Heart right ventricle (tissue), 16 donors: ENCODE measurements at regions not wholly inside any gene's neighbourhood (a gene's known extent, or its start where the extent isn't known, plus 50 kb on each side); places are given as distances from the start of the nearest gene placed in this dataset.

Experiments used
- ATAC-seq, 8 donors: fragments of 200-7000 bp; cut with Tn5 transposase; one replicate each; pipeline ENCODE4 v1.9.1; 2020; ENCODE audit warnings: mild to moderate bottlenecking in 8 of 8, moderate library complexity in 8 of 8, moderate number of reproducible peaks in 1 of 8
- DNase-seq, 2 donors: peaks; one replicate each; pipeline ENCODE4 v3.0.0-alpha.2; 2020
- H3K27ac ChIP-seq, 10 donors: fragments of 200-600 bp; sonication (generic) in 2 of 10; one replicate each; pipeline versions ENCODE4 v1.5.0 to v1.8.0; 2020 to 2022; ENCODE audit warnings: mild to moderate bottlenecking in 3 of 10
- H3K27me3 ChIP-seq, 7 donors: fragments of 200-600 bp; one replicate each; pipeline ENCODE4 v1.8.0; 2021 to 2022; ENCODE audit warnings: mild to moderate bottlenecking in 2 of 7
- H3K36me3 ChIP-seq, 9 donors: fragments of 200-600 bp; sonication (generic) in 1 of 9; one replicate each; pipeline versions ENCODE4 v1.5.0 to v1.8.0; 2020 to 2022; ENCODE audit warnings: mild to moderate bottlenecking in 2 of 9
- H3K4me1 ChIP-seq, 9 donors: fragments of 200-600 bp; sonication (generic) in 1 of 9; one replicate each; pipeline versions ENCODE4 v1.5.0 to v1.8.0; 2020 to 2022; ENCODE audit warnings: mild to moderate bottlenecking in 4 of 9
- H3K4me3 ChIP-seq, 10 donors: fragments of 200-600 bp; sonication (generic) in 2 of 10; one replicate each; pipeline versions ENCODE4 v1.5.0 to v1.8.0; 2020 to 2022; ENCODE audit warnings: mild to moderate bottlenecking in 7 of 10, moderate library complexity in 2 of 10
- H3K9me3 ChIP-seq, 11 donors: fragments of 200-600 bp in 10 of 11; sonication (generic) in 2 of 11; one replicate each; pipeline versions ENCODE4 v1.5.0 to v1.8.0; 2013 to 2022; ENCODE audit warnings: mild to moderate bottlenecking in 2 of 11, control low read depth in 1 of 11, moderate library complexity in 1 of 11
- CTCF ChIP-seq, 9 donors: fragments of 200-600 bp; sonication (generic) in 2 of 9; IDR thresholded peaks; one replicate each; pipeline versions ENCODE4 v1.5.0 to v1.8.0; 2021 to 2022; ENCODE audit warnings: antibody characterized with exemption in 9 of 9, mild to moderate bottlenecking in 5 of 9, moderate library complexity in 1 of 9
- WGBS, 2 donors: extraction: QIAGEN DNeasy Blood & Tissue Kit; methylation state at CpG; one replicate each; pipeline ENCODE4 v1.1.7; 2013; ENCODE audit warnings: inconsistent platforms in 1 of 2; 5-methylcytosine and 5-hydroxymethylcytosine counted together
- intact Hi-C, 10 donors: fragments of 100-400 bp; cut with DNase I; formaldehyde crosslinking; loops; one replicate each; pipeline versions ENCODE4 v1.11.1 to v1.14.2; 2022
- donor health status: Arrhythmogenic right ventricular cardiomyopathy.
- donor health status: ischemic (EF 13 %, LVEDD 7.1; RV severe dilation, severe dysfunction).
- donor health status: healthy with polysubstance abuse.
- donor health status: DM: no; HTN: yes; CAD: no.
- donor health status: DM: no; HTN: no; CAD: no.
- donor health status: ischemic (EF 25% LVEDD 6.9; RV normal size, moderate dysfunction).
- donor health status: ischemic (EF 25% LVEDD 5.7; RV mildly dilated, moderate dysfunction).
- donor health status: healthy.
- donor health status: DM: yes; HTN: yes; CAD: no.
- donor health status: Ischemic cardiomyopathy.
- donor health status: ischemic (EF 35%, LVEDD 5.7; RV mildly dilated, moderate dysfunction).
- donor health status: nonischemic (EF 11% LVEDD 7.7; RV severe dilation, severe dysfunction).
- donor health status: DM: yes; HTN: yes; CAD: no.
- donor health status: PGD.
- donor health status: ischemic (EF 29% LVEDD 5.4; RV normal size, mild dysfunction).
- donor health status: nonischemic (EF 23%, LVEDD 6.1; RV moderate dilation, normal function).

GRCh38 chr1:25146451-25146855, 85.8 kb downstream of the SYF2 start:
- 56 to 74% methylated on average over 15 of the region's 15 CpGs for WGBS, 2 donors
- H3K4me3 ChIP-seq: no peak overlapping the region
- no peaks in the 10 kb centered on the region for H3K36me3 ChIP-seq
- H3K27me3 ChIP-seq: peaks cover 0 to 59% (median 30%) of the 10 kb centered on the region in 7 donors
- H3K27ac ChIP-seq: no peak overlapping the region
- intact Hi-C loops: no loop called here
- DNase-seq (no peak), ATAC-seq (no peak)
- H3K4me1 ChIP-seq: no peaks in the 10 kb centered on the region
- peaks cover 0 to 10% (median 0%) of the 10 kb centered on the region in 11 donors for H3K9me3 ChIP-seq
- TF ChIP-seq CTCF (IDR thresholded peaks at IDR 0.05): no peak

- Histone ChIP-seq H3K4me3 (no peak overlapping the region), H3K9me3 (peaks cover 0 to 6% (median 0%) of the 10 kb centered on the region in 11 donors), H3K36me3 (no peaks in the 10 kb centered on the region), H3K27me3 (peaks cover 0 to 59% (median 29%) of the 10 kb centered on the region in 7 donors), H3K4me1 (no peaks in the 10 kb centered on the region), H3K27ac (no peak overlapping the region)
- WGBS, 2 donors: 79 to 81% methylated on average over 17 of the region's 17 CpGs
- ATAC-seq (no peak), DNase-seq (no peak)
- TF ChIP-seq CTCF (IDR thresholded peaks at IDR 0.05): no peak
- intact Hi-C loops: no loop called here
Measured at GRCh38 chr1:25145775-25146393, 86.4 kb downstream of the SYF2 start.

DNA sequence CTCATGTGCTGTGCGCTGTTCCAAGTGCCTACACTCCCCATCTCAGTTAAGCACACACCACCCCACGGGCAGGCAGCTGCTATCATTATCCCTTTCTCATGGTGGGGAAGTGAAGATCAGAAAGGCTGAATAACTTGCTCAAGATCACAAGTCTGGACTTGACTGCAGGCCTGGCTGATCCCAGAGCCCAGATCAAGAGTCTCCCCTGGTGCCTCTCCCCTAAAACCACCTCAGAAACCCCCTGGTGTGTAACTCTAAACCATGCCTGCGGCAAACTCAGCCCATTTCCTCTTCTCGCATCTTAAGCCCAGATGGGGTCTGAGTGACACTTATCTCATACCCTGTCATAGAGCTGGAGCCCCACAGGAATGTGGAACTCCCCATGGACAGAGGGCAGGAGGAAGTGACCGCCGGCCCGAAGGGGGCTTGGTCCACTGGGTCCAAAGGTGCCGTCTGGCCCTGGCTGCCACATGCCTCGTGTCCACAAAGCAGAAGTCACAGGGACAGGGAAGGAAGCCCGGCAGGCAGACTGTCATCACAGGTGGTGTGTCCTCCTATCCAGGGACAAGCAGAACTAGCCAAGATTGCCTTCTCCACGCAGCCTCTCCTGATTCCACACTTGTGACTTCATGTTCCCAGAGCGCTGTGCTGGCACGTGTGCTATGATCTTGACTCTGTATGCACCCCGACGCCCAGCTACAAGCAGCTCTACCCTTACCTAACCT, 92.1 kb downstream of the SYF2 start:
- no peak for TF ChIP-seq CTCF (IDR thresholded peaks at IDR 0.05)
- Histone ChIP-seq H3K27ac (no peak overlapping the region), H3K4me3 (no peak overlapping the region), H3K9me3 (no peaks in the 10 kb centered on the region), H3K4me1 (no peaks in the 10 kb centered on the region), H3K36me3 (no peaks in the 10 kb centered on the region), H3K27me3 (peaks cover 0 to 48% (median 25%) of the 10 kb centered on the region in 7 donors)
- ATAC-seq: no peak
- 44 to 47% methylated on average over 15 of the region's 15 CpGs for WGBS, 2 donors
- intact Hi-C loops: no loop called here
- no peak for DNase-seq

DNA sequence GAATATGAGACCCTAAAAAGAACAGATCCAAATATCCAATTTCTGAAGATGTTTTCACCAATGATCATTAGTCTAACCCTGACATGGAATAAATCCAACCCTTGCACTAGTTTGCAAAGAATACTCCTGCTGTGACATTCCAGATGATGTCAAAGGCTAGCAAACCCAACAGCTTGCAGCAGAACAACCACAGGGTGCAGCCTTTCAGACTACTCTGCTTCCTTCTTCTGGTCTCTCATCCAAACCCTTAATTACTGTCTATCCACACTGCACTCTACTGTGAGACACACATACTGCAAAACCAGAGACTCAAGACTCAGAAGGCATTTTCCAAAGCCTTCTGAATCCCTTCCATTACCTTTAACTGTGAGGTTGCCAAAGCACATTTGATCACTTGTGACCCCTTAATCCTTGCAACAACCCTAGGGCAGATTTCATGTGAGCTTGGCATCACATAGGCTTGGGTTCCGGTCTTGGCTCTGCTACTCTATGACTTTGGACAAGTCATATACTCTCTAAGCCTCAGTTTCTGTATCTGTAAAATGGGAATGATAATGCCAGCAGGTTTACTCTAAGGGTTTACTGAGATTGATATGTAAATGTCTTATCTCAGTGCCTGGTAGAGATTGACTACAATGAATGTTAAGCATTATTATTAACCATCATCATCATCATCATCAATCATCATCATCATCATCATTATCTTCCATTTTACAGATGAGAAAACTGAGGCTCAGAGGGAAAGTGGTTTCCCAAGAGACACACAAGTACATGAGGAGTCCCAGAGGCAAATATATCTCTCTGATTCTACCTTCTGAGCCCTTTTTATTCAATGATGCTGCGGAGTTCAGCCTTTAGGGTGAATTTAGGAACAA, 94.5 kb downstream of the SYF2 start:
- ATAC-seq (no peak), DNase-seq (no peak)
- Histone ChIP-seq H3K9me3 (no peaks in the 10 kb centered on the region), H3K36me3 (no peaks in the 10 kb centered on the region), H3K4me3 (no peak overlapping the region), H3K27me3 (peaks cover 0 to 46% (median 27%) of the 10 kb centered on the region in 7 donors), H3K27ac (no peak overlapping the region), H3K4me1 (no peaks in the 10 kb centered on the region)
- no peak for TF ChIP-seq CTCF (IDR thresholded peaks at IDR 0.05)
- 94 to 98% methylated on average over 2 of the region's 2 CpGs for WGBS, 2 donors
- intact Hi-C loops: no loop called here
